K562 (cell line): ENCODE measurements at regions not wholly inside any gene's neighbourhood (a gene's known extent, or its start where the extent isn't known, plus 50 kb on each side); places are given as distances from the start of the nearest gene placed in this dataset.

Experiments used
- ATAC-seq: fragments of 200-7000 bp; cut with Tn5 transposase; 3 replicates; pipeline ENCODE4 v1.9.1; 2020; ENCODE audit warnings: moderate library complexity
- BruUV-seq: library from RNA; stranded (reverse); fragments of 400-500 nt; replicated peaks from 2 replicates; lab custom pipeline; 2021; lab: Mats Ljungman, UMichigan
- CTCF ChIA-PET: fragments of 300-600 bp; formaldehyde crosslinking; extraction: SDS; loops from one replicate; lab custom pipeline; 2021; ENCODE audit warnings: low intra/inter-chr PET ratio; lab: Yijun Ruan, JAX
- POLR2A ChIA-PET: fragments of 300-600, 350-650 bp; sonication (Branson Sonifier 250); formaldehyde crosslinking; extraction: SDS; loops from one replicate; lab custom pipeline; 2021; ENCODE audit warnings: antibody characterized with exemption, inconsistent platforms; lab: Yijun Ruan, JAX
- DNase-seq, 4 experiments: peaks; one replicate each; pipeline versions ENCODE4 v3.0.0 to v3.0.0-alpha.2; 2011 to 2018; ENCODE audit warnings: low spot score in 3 of 4, mixed read lengths in 3 of 4; ENCODE audit errors: extremely low read depth in 1 of 4
- FAIRE-seq: peaks from 2 replicates; lab custom pipeline; 2011; peaks lifted over from hg19 to GRCh38; lab: Jason Lieb, UNC
- H2AFZ ChIP-seq: 2 replicates; pipeline ENCODE4 v1.6.0; 2011; ENCODE audit warnings: low read depth, low read length, control low read depth, inconsistent platforms
- H3K27ac ChIP-seq: fragments of 200-600 bp; 3 replicates; pipeline ENCODE4 v1.8.0; 2011; ENCODE audit warnings: low read depth, mild to moderate bottlenecking, control low read depth, inconsistent platforms, low read length, moderate library complexity, mixed read lengths; ENCODE audit errors: extremely low read depth
- H3K27me3 ChIP-seq, 2 experiments: fragments of 300-600 bp in 1 of 2; 2 replicates in 1 of 2; 3 replicates in 1 of 2; pipeline versions ENCODE4 v1.6.0 to v1.8.0; 2011; ENCODE audit warnings: inconsistent platforms in 2 of 2, low read length in 2 of 2, mild to moderate bottlenecking in 1 of 2, mixed read lengths in 1 of 2, moderate library complexity in 1 of 2; ENCODE audit not compliant: control insufficient read depth in 2 of 2, insufficient read depth in 2 of 2
- H3K36me3 ChIP-seq: fragments of 300-600 bp; 3 replicates; pipeline ENCODE4 v1.8.0; 2011; ENCODE audit warnings: mild to moderate bottlenecking, low read length, inconsistent platforms; ENCODE audit not compliant: control insufficient read depth, insufficient read depth
- H3K4me1 ChIP-seq, 2 experiments: fragments of 200-600 bp in 1 of 2; replicated peaks in 1 of 2; 2 replicates in 1 of 2; 3 replicates in 1 of 2; pipeline versions ENCODE4 v1.5.1 to v1.8.0; 2011; ENCODE audit warnings: inconsistent platforms in 2 of 2, low read length in 2 of 2, mild to moderate bottlenecking in 1 of 2, mixed read lengths in 1 of 2, moderate library complexity in 1 of 2; ENCODE audit not compliant: control insufficient read depth in 2 of 2, insufficient read depth in 2 of 2
- H3K4me2 ChIP-seq: 2 replicates; pipeline ENCODE4 v1.6.1; 2011; ENCODE audit warnings: low read length, control low read depth, inconsistent platforms, mixed read lengths; ENCODE audit not compliant: insufficient read depth
- H3K4me3 ChIP-seq: fragments of 200-600 bp; sonication (generic), shearing (Covaris generic); 2 replicates; pipeline ENCODE4 v1.5.1; 2016; ENCODE audit warnings: control low read depth, inconsistent platforms
- H3K79me2 ChIP-seq: fragments of 200-600 bp; 3 replicates; pipeline ENCODE4 v1.8.0; 2011; ENCODE audit warnings: low read length, inconsistent platforms; ENCODE audit not compliant: control insufficient read depth, insufficient read depth
- H3K9ac ChIP-seq, 2 experiments: 2 replicates each; pipeline versions ENCODE4 v1.6.0 to v1.6.1; 2011; ENCODE audit warnings: low read depth in 2 of 2, low read length in 2 of 2, control low read depth in 1 of 2, inconsistent platforms in 1 of 2, mild to moderate bottlenecking in 1 of 2, mixed read lengths in 1 of 2; ENCODE audit not compliant: insufficient read depth in 1 of 2
- H3K9me1 ChIP-seq: one replicate; pipeline ENCODE4 v1.6.0; 2011; ENCODE audit warnings: inconsistent platforms, mild to moderate bottlenecking, low read length, moderate library complexity; ENCODE audit not compliant: control insufficient read depth, insufficient read depth
- H3K9me3 ChIP-seq: replicated peaks from 2 replicates; pipeline ENCODE4 v1.5.1; 2011; ENCODE audit warnings: low read depth, low read length, inconsistent platforms; ENCODE audit not compliant: control insufficient read depth, insufficient read depth
- H4K20me1 ChIP-seq: replicated peaks from 2 replicates; pipeline ENCODE4 v1.6.1; 2011; ENCODE audit warnings: low read length, inconsistent platforms, mixed read lengths; ENCODE audit not compliant: control insufficient read depth, insufficient read depth
- ATF3 ChIP-seq, 2 experiments: fragments of 450-650 bp in 1 of 2; sonication (generic) in 1 of 2; formaldehyde crosslinking in 1 of 2; IDR thresholded peaks in 1 of 2; conservative IDR thresholded peaks in 1 of 2; 2 replicates each; pipeline versions ENCODE4 v1.6.1 to v1.8.1; 2016 to 2023; ENCODE audit warnings: mild to moderate bottlenecking in 2 of 2, moderate library complexity in 2 of 2, inconsistent platforms in 1 of 2, missing genetic modification reagents in 1 of 2
- BHLHE40 ChIP-seq: IDR thresholded peaks from 2 replicates; pipeline ENCODE4 v1.6.1; 2011; ENCODE audit warnings: low read length, improper control_type of control experiment
- E2F3 ChIP-seq: fragments of 250-450 bp; sonication (Bioruptor Pico); IDR thresholded peaks from 2 replicates; pipeline ENCODE4 v1.4.0; 2020; ENCODE audit warnings: mild to moderate bottlenecking
- EP400 ChIP-seq: fragments of 450-650 bp; IDR thresholded peaks from 2 replicates; pipeline ENCODE4 v1.6.1; 2017; ENCODE audit warnings: antibody characterized with exemption, mild to moderate bottlenecking, moderate library complexity
- FIP1L1 ChIP-seq: fragments of 200-400 bp; formaldehyde crosslinking; IDR thresholded peaks from 2 replicates; pipeline ENCODE4 v1.6.1; 2018; ENCODE audit warnings: mild to moderate bottlenecking, low read depth, low read length; ENCODE audit not compliant: poor library complexity, severe bottlenecking
- HNRNPL ChIP-seq: fragments of 200-400 bp; formaldehyde crosslinking; IDR thresholded peaks from 2 replicates; pipeline ENCODE4 v1.6.1; 2017; ENCODE audit warnings: low read depth, mild to moderate bottlenecking, low read length
- KDM1A ChIP-seq, 2 experiments: fragments of 450-650 bp; IDR thresholded peaks; 2 replicates each; pipeline ENCODE4 v1.6.1; 2016; ENCODE audit warnings: mild to moderate bottlenecking in 2 of 2
- LCOR ChIP-seq: sonication (generic); formaldehyde crosslinking; IDR thresholded peaks from 2 replicates; pipeline ENCODE4 v1.8.0; 2022; ENCODE audit warnings: mild to moderate bottlenecking, missing genetic modification reagents
- MEIS2 ChIP-seq: fragments of 450-650 bp; IDR thresholded peaks from 2 replicates; pipeline ENCODE4 v1.6.1; 2014; ENCODE audit warnings: mild to moderate bottlenecking; ENCODE audit not compliant: partially characterized antibody
- VEZF1 ChIP-seq: fragments of 200-800 bp; sonication (Bioruptor generic); IDR thresholded peaks from 2 replicates; pipeline ENCODE4 v1.6.1; 2017; ENCODE audit warnings: missing genetic modification characterization, missing compliant biosample characterization
- YY1 ChIP-seq, 3 experiments: IDR thresholded peaks; 2 replicates each; pipeline ENCODE4 v1.6.1; 2011; ENCODE audit warnings: low read length in 2 of 3, mild to moderate bottlenecking in 2 of 3, moderate library complexity in 2 of 3, borderline replicate concordance in 1 of 3, control low read depth in 1 of 3, low read depth in 1 of 3; ENCODE audit not compliant: insufficient read depth in 3 of 3, insufficient replicate concordance in 2 of 3, control insufficient read depth in 1 of 3, insufficient read length in 1 of 3; ENCODE audit errors: extremely low read depth in 1 of 3
- ZKSCAN3 ChIP-seq: fragments of 250-450 bp; sonication (Bioruptor Pico); IDR thresholded peaks from 2 replicates; pipeline ENCODE4 v1.4.0; 2020
- WGBS: fragments of 100-300 bp; shearing (Covaris generic); methylation state at CpG from one replicate; pipeline ENCODE4 v1.1.6; 2016; ENCODE audit warnings: low coverage, mixed read lengths; ENCODE audit not compliant: insufficient coverage; ENCODE audit errors: missing lambda C conversion rate; 5-methylcytosine and 5-hydroxymethylcytosine counted together
- in situ Hi-C: fragments of 300-500 bp; cut with MboI; formaldehyde crosslinking; loops from 4 replicates; pipeline ENCODE4 v1.15.0; 2018; ENCODE audit warnings: inconsistent platforms, mixed read lengths
- intact Hi-C: fragments of 100-400 bp; cut with micrococcal nuclease; formaldehyde crosslinking; loops from 2 replicates; pipeline ENCODE4 v1.14.2; 2022

GRCh38 chr5:141778683-141779082, 96.7 kb upstream of the ARAP3 start:
- ATAC-seq (no peak), FAIRE-seq (no peak), DNase-seq (no peak)
- Histone ChIP-seq H3K36me3 (no peaks in the 10 kb centered on the region), H2AFZ (no peak overlapping the region), H3K9ac (no peak overlapping the region), H3K4me1 (no peaks in the 10 kb centered on the region), H3K9me1 (no peaks in the 10 kb centered on the region), H3K79me2 (no peaks in the 10 kb centered on the region), H3K27me3 (peaks cover 8 to 55% of the 10 kb centered on the region in 2 experiments; a peak in 3 of 5 replicates), H3K4me2 (no peak overlapping the region), H3K4me3 (no peak overlapping the region), H3K27ac (no peak overlapping the region), H3K9me3 (no peaks in the 10 kb centered on the region; the same call in 1 of the 2 replicates), H4K20me1 (no peaks in the 10 kb centered on the region)
- in situ Hi-C loops (no loop called here), intact Hi-C loops (no loop called here)
- TF ChIP-seq ZKSCAN3 (no peak), HNRNPL (no peak)
- 5% methylated on average over 4 of the region's 4 CpGs for WGBS
- BruUV-seq, result no TSS peak
- POLR2A ChIA-PET, result no interaction called here
- CTCF ChIA-PET, result no interaction called here

GRCh38 chr5:141778206-141778605, 96.2 kb upstream of the ARAP3 start:
- no peak overlapping the region for H2AFZ ChIP-seq
- no peak overlapping the region for H3K9ac ChIP-seq
- H3K27ac ChIP-seq, result no peak overlapping the region
- ChIA-PET CTCF (no interaction called here), POLR2A (no interaction called here)
- H3K36me3 ChIP-seq, result no peaks in the 10 kb centered on the region
- DNase-seq, result no peak
- in situ Hi-C loops (no loop called here), intact Hi-C loops (no loop called here)
- 0% methylated on average over 11 of the region's 11 CpGs for WGBS
- H4K20me1 ChIP-seq, result no peaks in the 10 kb centered on the region
- H3K27me3 ChIP-seq, result peaks cover 5 to 54% of the 10 kb centered on the region in 2 experiments; a peak in 3 of 5 replicates
- BruUV-seq, result no TSS peak
- no peak for ATAC-seq
- H3K4me1 ChIP-seq, result no peaks in the 10 kb centered on the region
- H3K4me2 ChIP-seq, result no peak overlapping the region
- H3K9me1 ChIP-seq, result no peaks in the 10 kb centered on the region
- no peaks in the 10 kb centered on the region; the same call in 1 of the 2 replicates for H3K9me3 ChIP-seq
- FAIRE-seq, result no peak
- H3K79me2 ChIP-seq, result no peaks in the 10 kb centered on the region
- H3K4me3 ChIP-seq, result no peak overlapping the region
- TF ChIP-seq VEZF1 (peak; percentile 66), FIP1L1 (no peak), MEIS2 (peak; percentile 60), E2F3 (no peak), BHLHE40 (peak; percentile 59), YY1 (IDR thresholded peaks at IDR 0.05; ENCODE audit: borderline replicate concordance in 1 of 3, control insufficient read depth in 1 of 3, extremely low read depth in 1 of 3, insufficient read depth in 3 of 3, insufficient read length in 1 of 3, insufficient replicate concordance in 2 of 3, low read depth in 1 of 3, low read length in 2 of 3) (no peak), ATF3 (IDR thresholded peaks at IDR 0.05) (peak; percentile 14; the same call in 1 of the 2 replicates), ATF3 (CRISPR knock-in tag; conservative IDR thresholded peaks at IDR 0.05) (no peak), LCOR (no peak), KDM1A (IDR thresholded peaks at IDR 0.05) (no peak), EP400 (no peak)
